Fibroblast of villous mesenchyme (primary cell): ENCODE measurements at regions not wholly inside any gene's neighbourhood (a gene's known extent, or its start where the extent isn't known, plus 50 kb on each side); places are given as distances from the start of the nearest gene placed in this dataset.

Experiments
- DNase-seq: peaks from one replicate; pipeline ENCODE4 v3.0.0-alpha.2; 2010; ENCODE audit warnings: low read depth
- H3K4me3 ChIP-seq: 2 replicates; pipeline ENCODE4 v1.5.1; 2011; ENCODE audit warnings: low read depth, mild to moderate bottlenecking, low read length
- CTCF ChIP-seq: IDR thresholded peaks from 2 replicates; pipeline ENCODE4 v1.5.1; 2012; ENCODE audit warnings: low read depth, mild to moderate bottlenecking, low read length; ENCODE audit not compliant: insufficient read depth

DNA sequence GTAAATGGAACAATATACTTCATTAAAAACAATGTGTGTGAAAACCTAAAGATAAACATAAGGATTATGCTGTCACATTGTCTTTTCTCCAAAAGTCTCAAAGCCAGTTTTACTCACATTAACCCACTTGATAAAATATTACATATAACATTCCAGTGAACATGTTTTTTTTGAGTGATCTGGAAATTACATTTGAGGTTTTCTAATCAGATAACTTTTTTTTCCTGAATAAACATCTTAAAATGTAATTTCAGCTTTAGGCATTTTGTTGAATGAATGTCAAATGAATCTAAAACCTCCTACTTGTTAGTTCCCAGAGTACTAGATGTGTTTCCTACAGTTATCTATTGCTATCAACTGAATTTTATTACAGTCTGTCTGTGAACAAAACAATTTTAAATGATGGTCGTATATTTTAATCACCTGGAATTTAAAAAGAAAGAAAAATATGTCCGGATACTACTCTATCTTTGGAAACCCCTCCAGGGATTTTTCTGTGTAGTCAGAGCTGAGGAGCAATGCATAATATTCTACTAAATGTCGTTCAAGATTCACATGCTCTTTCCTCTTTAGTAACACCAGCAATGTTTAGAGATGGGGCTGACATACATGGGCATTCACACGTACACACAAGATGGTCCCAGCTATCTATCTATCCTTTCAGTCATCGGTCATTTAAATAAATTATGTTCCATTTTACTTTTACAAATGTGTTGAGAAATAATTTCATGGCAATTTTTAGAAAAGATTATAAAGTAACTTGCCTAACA is 283.9 kb downstream of the KLF12 start:
- no peak overlapping the region for H3K4me3 ChIP-seq
- TF ChIP-seq CTCF: no peak
- DNase-seq: peak; percentile 20

DNA sequence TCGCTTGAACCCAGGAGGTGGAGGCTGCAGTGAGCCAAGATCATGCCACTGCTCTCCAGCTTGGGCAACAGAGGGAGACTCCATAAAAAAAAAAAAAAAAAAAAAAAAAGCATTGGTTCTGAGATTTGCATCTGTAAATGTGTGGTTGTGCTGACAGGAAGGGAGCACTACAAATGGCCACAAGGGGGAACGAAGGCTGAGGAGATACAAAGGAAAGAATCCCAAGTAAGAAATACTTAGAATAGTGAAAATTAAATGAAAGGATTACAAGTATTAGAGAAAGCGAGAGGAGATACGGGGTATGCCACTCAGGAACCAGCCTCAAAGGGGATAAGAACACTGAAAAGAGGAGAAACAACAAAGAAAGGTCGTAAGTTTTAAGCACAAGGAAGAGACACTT is 284.9 kb downstream of the KLF12 start:
- H3K4me3 ChIP-seq: no peak overlapping the region
- peak; percentile 44 for DNase-seq
- TF ChIP-seq CTCF: peak; percentile 45

GRCh38 chr13:73844986-73845385 is 289.2 kb downstream of the KLF12 start:
- TF ChIP-seq CTCF: no peak
- no peak overlapping the region for H3K4me3 ChIP-seq
- DNase-seq: no peak

DNA sequence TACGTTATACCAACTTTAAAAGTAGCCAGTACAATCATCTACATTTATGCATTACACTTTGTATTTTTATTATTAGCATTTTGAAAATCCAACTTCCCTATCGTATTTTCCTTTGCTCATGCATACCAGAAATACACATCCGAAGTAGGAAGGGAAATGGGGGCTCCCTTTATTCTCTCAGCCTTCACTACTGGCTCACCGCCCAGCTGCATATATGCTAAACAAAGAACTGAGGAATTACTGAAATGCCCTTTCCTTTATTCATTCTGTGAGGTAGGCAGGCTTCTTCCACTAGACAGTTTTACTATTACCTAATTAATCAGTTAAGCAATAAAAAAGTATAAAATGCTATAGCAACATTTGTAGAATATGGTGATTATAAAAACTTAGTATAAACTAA is 291.6 kb downstream of the KLF12 start:
- no peak overlapping the region for H3K4me3 ChIP-seq
- DNase-seq: no peak
- no peak for TF ChIP-seq CTCF

DNA sequence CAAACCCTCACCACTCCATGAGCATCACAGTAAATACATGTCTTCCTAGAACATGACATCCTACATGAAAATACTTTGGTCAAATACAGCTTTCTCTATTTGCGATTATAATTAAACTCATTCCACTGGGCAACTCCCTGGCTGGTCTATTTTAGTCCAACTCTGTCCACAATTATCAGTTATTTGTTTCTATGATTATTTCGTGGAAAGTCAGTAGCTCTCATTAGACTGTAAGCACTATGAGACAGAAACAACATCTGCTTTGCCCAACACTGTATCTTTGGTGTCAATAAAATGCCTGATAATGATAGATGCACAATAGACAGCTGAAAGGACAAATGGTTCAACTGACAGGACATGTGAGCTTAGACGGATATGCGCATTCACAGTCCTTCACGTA is 292.0 kb downstream of the KLF12 start:
- TF ChIP-seq CTCF: no peak
- DNase-seq: no peak
- H3K4me3 ChIP-seq: no peak overlapping the region

DNA sequence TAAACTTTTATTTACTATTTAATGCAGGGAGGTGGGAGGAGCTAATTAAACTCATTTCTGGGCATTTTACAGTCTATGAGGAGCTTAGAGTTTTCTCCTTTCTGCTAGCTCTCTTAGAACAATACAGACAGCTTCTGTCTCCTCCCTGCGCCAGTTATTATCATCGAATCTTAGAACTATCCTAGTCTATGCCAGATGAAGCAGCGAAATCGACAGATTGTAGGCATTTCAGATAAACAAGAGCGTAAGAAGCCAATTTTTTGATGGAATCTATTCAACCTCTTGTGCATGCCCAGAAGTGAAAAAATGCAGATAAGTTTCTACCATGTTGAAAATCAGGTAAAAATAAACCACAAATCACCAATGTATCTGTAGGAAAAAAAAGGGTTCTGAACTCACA is 297.1 kb downstream of the KLF12 start:
- DNase-seq: no peak
- TF ChIP-seq CTCF: no peak

More for the DNA sequence above, 297.1 kb downstream of the KLF12 start:
- H3K4me3 ChIP-seq: no peak overlapping the region
